ENCODE measurements at regions not wholly inside any gene's neighbourhood (a gene's known extent, or its start where the extent isn't known, plus 50 kb on each side); places are given as distances from the start of the nearest gene placed in this dataset.

GRCh38 chr5:154117050-154117449 is 73.5 kb upstream of the GALNT10 start:
- TF ChIP-seq SUZ12 (IDR thresholded peaks at IDR 0.05; ENCODE audit: extremely low read depth, insufficient read depth, insufficient read length) (no peak), YY1 (IDR thresholded peaks at IDR 0.05; ENCODE audit: insufficient read depth, insufficient read length) (no peak)
